Occipital lobe (tissue), 1 donor: ENCODE measurements at regions not wholly inside any gene's neighbourhood (a gene's known extent, or its start where the extent isn't known, plus 50 kb on each side); places are given as distances from the start of the nearest gene placed in this dataset.

Source experiments
- DNase-seq: peaks from one replicate; lab custom pipeline; 2025; lab: John Stamatoyannopoulos, UW

- DNase-seq, result no peak
Observed at GRCh38 chr11:134647066-134647743, 235.2 kb upstream of the B3GAT1 start.

DNA sequence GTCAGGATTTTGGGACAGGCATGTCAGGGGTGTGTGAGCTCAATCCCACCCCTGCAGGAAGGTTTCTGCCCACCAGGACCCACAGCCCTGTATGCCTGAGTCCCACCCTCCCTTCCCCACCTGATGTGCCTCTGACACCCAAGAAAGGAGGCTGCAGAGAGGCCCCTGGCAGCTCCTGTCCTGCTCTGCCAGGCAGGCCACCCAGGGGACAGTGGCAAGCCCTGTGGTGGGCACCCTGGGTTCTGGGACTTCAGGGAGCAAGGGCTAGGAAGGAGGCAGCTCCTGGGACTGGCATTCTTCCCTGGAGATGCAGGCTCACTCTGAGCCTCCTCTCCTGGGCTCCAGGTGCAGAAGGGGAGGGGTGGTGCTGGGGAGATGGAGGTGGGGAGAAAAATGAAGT lies 234.5 kb upstream of the B3GAT1 start:
- no peak for DNase-seq

- no peak for DNase-seq
Observed at GRCh38 chr11:134645576-134645975, 233.5 kb upstream of the B3GAT1 start.

DNA sequence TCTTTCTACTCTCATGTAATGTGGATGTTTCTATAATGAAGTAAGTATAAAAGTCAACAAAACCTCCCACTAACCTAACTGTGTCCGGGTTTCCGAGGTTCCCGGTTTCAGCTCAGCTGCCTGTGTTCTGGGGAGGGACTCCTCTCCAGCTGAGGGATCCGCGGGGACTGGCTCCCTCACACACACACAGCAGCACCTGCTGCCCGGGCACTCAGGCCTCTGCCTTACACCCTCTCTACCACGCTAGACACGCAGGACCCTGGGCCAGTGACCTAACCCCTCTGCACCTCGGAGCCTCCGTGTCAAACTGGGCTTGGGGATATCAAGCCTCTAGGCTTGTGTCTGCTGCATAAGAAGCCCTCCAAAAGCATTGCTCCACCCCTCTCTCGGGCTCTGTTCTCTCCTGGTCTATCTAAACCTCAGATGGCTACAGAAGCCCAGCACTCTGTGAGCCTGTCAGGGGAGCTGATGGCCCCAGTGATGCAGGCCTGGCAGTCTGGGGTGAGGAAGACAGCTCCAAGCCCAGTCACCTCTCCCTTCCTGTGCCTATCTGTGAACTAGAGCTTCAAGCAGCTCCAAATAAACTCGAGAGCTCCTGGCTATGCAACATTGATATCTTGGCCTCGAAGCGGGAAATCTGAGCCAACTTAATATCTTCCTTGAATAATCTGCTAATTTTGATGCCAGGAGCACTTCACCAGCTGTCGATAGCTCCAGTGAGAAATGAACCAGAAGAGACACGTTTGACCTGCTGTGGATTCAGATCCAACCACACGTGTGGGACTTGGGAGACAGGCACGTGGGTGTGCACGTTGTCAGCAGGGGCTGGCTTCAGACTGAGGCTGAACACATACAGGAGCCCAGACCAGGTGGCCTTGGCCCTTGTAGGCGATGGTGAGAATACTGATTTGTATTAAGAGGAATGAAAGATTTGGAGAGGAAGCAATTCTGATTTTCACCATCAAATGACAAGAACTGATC lies 232.7 kb upstream of the B3GAT1 start:
- no peak for DNase-seq

- no peak for DNase-seq
Observed at GRCh38 chr11:134643115-134644012, 231.3 kb upstream of the B3GAT1 start.

GRCh38 chr11:134642206-134642605 lies 230.2 kb upstream of the B3GAT1 start:
- DNase-seq, result no peak

- DNase-seq, result no peak
Observed at GRCh38 chr11:134640971-134641968, 229.2 kb upstream of the B3GAT1 start.

- DNase-seq, result no peak
Observed at GRCh38 chr11:134640536-134640935, 228.5 kb upstream of the B3GAT1 start.

- DNase-seq, result no peak
Observed at GRCh38 chr11:134639586-134640330, 227.7 kb upstream of the B3GAT1 start.

GRCh38 chr11:134638796-134639430 lies 226.9 kb upstream of the B3GAT1 start:
- DNase-seq, result no peak

GRCh38 chr11:134637091-134638015 lies 225.3 kb upstream of the B3GAT1 start:
- DNase-seq, result no peak

DNA sequence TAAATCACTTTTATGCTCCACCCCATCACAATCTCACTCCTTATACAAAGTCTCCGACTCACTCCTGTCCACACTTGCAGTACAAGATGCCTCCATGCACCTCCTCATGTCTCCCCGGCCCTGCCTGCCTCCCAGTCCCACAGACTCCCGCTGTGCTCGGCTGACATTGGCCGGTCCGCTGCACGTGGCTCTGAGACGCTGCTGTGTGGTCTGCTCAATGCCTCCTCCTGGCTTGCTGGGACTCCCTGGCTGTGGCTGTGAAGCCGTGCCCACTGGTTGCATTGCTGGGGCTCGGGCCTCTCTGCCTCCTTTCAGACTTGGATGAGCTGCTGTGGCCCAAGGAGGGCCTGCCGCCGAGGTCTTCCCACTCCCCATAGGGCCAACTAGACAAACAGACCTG lies 224.0 kb upstream of the B3GAT1 start:
- no peak for DNase-seq

- no peak for DNase-seq
Observed at GRCh38 chr11:134634897-134635831, 223.1 kb upstream of the B3GAT1 start.

DNA sequence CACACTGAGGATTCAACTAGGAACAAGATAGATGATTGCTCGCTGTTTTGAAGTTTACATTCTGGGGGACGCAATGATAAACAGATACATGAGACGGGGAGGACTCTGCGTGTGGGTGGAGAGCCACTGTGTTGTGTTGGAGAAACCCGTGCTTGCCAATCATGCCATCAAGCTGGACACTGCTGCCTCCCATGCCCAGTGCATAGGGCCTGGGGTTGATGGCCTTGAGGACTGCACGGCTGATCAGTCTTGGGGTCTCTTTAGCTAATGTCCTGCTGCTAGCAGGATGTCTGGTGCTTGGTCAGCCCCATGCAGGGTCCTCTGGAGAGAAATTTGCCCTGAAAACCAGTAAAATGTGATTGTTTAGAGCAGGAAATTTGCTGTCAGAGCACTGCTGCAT lies 221.2 kb upstream of the B3GAT1 start:
- DNase-seq, result no peak

DNA sequence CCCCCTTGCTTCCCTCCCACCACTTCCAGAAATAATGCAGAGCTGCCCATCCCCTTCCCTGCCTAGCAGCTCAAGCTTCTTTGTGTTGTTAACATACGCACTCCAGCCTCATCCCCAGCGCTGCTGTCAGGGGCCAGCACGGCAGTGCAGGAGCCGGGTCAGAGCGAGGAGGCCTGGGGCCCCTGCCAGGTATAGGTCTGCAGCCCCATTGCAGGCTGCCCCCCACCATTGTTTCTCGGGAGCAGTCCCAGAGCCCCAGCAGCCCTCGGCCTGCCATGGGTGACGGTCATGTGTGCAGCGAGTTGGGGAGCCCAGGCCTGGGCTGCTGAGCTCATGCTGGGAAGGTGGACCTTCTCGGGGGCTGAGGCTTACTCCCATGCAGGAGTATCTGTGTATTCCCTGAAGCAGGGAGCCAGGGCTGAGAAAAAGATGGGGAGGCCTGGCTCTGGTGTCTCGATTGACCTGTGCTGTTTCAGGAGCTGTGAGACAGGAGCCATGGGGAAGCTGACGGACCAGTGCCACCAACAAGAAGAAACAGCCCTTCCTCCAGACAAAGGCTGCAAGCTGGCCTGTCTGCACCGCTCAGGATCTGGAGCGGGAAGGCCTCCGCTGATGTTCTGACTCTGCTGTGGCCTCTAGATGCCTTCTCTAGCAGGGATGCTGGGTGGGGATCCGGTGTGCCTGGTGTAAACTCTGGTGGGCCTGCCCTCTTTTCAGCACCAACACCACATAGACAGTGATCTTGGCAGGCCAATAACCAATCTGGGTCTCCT lies 220.5 kb upstream of the B3GAT1 start:
- no peak for DNase-seq

DNA sequence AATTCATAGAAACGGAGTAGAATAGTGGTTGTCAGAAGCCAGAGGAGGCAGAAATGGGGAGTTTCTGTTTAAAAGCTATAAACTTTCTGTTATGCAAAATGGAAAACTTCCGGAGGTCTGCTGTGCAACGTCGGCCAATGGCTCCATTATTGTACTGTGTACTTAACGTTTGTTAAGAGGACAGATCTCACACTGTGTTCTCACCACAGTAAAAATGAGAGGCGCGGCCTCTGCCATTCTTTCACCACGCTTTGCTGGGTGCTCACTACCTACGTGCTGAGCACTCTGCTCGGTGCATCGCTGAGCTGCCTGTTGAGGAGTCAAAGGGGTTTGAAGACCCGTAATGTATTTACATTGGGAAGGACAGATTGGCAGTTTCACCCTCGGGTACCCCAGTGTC lies 218.8 kb upstream of the B3GAT1 start:
- no peak for DNase-seq
